ENCODE measurements at regions not wholly inside any gene's neighbourhood (a gene's known extent, or its start where the extent isn't known, plus 50 kb on each side); places are given as distances from the start of the nearest gene placed in this dataset.

DNA sequence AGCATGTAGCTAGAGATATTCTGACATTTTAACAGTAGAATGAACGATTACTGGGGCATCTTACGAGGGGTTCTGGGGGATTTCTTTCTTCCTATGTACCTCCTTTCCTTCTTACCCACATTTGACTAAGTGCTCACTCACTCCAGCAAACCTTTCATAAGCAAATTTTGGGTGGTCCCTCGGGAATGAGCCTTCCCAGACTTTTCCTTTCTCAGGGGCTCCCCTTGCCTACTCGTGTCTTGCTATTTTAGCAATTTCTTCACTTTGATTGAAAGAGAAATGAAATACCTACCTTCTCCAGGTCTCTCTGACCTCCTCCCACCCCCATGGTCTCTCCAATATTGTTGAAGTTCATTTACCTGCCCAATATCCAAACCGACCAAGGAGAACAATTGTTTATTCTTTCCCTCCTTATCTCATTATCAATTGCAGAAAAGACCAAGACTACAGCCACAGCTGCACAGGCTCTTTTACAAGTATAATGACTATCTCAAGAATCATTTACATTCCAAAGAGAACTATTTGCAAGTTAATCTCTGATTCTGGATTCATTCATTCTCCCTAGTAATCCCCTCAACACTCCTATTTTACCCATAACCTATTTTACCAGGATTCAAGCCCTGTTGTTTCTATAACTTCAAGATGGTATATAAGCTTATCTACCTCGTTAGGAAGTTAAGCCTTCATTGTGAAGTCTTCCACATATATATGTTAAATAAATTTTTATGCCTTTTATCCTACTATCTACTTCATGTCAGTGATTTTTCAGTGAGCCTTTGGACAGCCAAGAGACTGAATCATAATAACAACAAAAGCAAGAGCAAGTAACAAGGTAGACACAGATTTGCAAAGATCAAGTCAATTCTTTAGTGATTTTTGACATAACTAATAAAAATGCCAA is 480.6 kb downstream of the IPMK start:
- Histone ChIP-seq H3K36me3 (ENCODE audit: low read depth) (no peaks in the 10 kb centered on the region), H3K4me2 (ENCODE audit: unreplicated experiment) (no peak overlapping the region), H3K9me2 (ENCODE audit: insufficient read depth) (no peaks in the 10 kb centered on the region), H4K20me1 (ENCODE audit: insufficient read depth) (no peaks in the 10 kb centered on the region), H3K4me3 (no peak overlapping the region), H3K4me1 (ENCODE audit: insufficient read depth) (no peaks in the 10 kb centered on the region), H3K9ac (no peak overlapping the region), H3F3A (ENCODE audit: insufficient read depth) (no peaks in the 10 kb centered on the region), H3K27ac (no peak overlapping the region), H3K79me2 (ENCODE audit: insufficient read depth) (no peaks in the 10 kb centered on the region), H2AFZ (no peak overlapping the region), H3K27me3 (replicated peaks; ENCODE audit: insufficient read depth) (no peaks in the 10 kb centered on the region), H3K9me3 (ENCODE audit: low read depth) (no peaks in the 10 kb centered on the region)
- no peak for DNase-seq
- TF ChIP-seq EZH2phosphoT487 (IDR thresholded peaks at IDR 0.05; ENCODE audit: insufficient read depth, low read depth) (no peak), EZH2 (IDR thresholded peaks at IDR 0.05; ENCODE audit: insufficient read depth, poor library complexity, severe bottlenecking) (no peak)
- in situ Hi-C loops (cut with MboI): no loop called here
- 1 to 3% methylated on average over 6 of the region's 6 CpGs for WGBS, 2 experiments (ENCODE audit: low coverage in 1 of 2, low lambda C conversion rate in 2 of 2, missing lambda C conversion rate in 2 of 2)

DNA sequence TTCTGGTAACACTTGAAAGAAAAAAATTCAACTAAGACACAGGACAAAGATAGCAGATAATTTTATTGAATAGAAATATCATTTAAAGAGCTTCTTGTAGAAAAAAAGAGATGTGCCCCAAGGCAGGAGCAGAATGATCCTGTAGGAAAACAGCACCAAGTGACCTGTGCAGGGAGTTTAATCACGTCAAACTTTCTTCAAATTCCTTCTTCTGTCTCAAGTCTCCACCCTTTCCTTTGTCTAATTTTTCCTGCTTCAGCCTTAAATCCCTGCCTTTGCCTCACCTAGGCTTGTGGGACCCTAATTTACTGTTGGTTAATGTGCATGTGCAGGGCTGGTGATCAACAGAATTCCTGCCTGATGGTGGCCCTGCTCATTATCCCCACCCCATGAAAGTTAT is 481.4 kb downstream of the IPMK start:
- H2AFZ ChIP-seq: no peak overlapping the region
- WGBS, 2 experiments (ENCODE audit: low coverage in 1 of 2, low lambda C conversion rate in 2 of 2, missing lambda C conversion rate in 2 of 2): 0 to 6% methylated on average over 1 of the region's 1 CpG
- H3F3A ChIP-seq (ENCODE audit: insufficient read depth): no peaks in the 10 kb centered on the region
- no peak overlapping the region for H3K4me3 ChIP-seq
- H3K4me1 ChIP-seq (ENCODE audit: insufficient read depth): no peaks in the 10 kb centered on the region
- DNase-seq: no peak
- no peaks in the 10 kb centered on the region for H4K20me1 ChIP-seq (ENCODE audit: insufficient read depth)
- no peaks in the 10 kb centered on the region for H3K9me2 ChIP-seq (ENCODE audit: insufficient read depth)
- no peaks in the 10 kb centered on the region for H3K9me3 ChIP-seq (ENCODE audit: low read depth)
- no peak overlapping the region for H3K27ac ChIP-seq
- TF ChIP-seq EZH2phosphoT487 (IDR thresholded peaks at IDR 0.05; ENCODE audit: insufficient read depth, low read depth): no peak
- TF ChIP-seq EZH2 (IDR thresholded peaks at IDR 0.05; ENCODE audit: insufficient read depth, poor library complexity, severe bottlenecking): no peak
- H3K79me2 ChIP-seq (ENCODE audit: insufficient read depth): no peaks in the 10 kb centered on the region
- in situ Hi-C loops (cut with MboI): no loop called here
- no peak overlapping the region for H3K9ac ChIP-seq
- no peaks in the 10 kb centered on the region for H3K27me3 ChIP-seq (replicated peaks; ENCODE audit: insufficient read depth)
- no peaks in the 10 kb centered on the region for H3K36me3 ChIP-seq (ENCODE audit: low read depth)
- H3K4me2 ChIP-seq (ENCODE audit: unreplicated experiment): no peak overlapping the region

DNA sequence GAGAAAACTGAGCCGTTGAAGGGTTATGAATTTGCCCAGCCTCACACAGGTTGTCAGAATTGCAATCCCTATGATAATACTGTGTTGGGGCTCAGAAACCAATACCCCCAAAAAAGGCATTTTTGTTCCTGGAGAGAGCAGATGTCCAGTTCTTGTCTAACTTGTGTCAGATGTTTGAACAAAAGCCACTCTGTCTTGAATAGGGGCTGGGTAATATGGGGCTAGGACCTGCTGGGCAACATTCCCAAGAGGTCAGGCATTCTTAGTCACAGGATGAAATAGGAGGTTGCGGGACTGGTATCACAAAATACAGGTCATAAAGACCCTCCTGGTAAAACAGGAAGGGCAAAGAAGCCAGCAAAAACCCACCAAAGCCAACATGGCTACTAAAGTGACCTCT is 482.1 kb downstream of the IPMK start:
- Histone ChIP-seq H3K4me3 (no peak overlapping the region), H3K9ac (no peak overlapping the region), H3K4me2 (ENCODE audit: unreplicated experiment) (no peak overlapping the region), H3K79me2 (ENCODE audit: insufficient read depth) (no peaks in the 10 kb centered on the region), H3K9me3 (ENCODE audit: low read depth) (no peaks in the 10 kb centered on the region), H3K4me1 (ENCODE audit: insufficient read depth) (no peaks in the 10 kb centered on the region), H2AFZ (no peak overlapping the region), H3K36me3 (ENCODE audit: low read depth) (no peaks in the 10 kb centered on the region), H4K20me1 (ENCODE audit: insufficient read depth) (no peaks in the 10 kb centered on the region), H3F3A (ENCODE audit: insufficient read depth) (no peaks in the 10 kb centered on the region), H3K27ac (no peak overlapping the region), H3K27me3 (replicated peaks; ENCODE audit: insufficient read depth) (no peaks in the 10 kb centered on the region), H3K9me2 (ENCODE audit: insufficient read depth) (no peaks in the 10 kb centered on the region)
- WGBS, 2 experiments (ENCODE audit: low coverage in 1 of 2, low lambda C conversion rate in 2 of 2, missing lambda C conversion rate in 2 of 2): 17 to 31% methylated on average over 2 of the region's 2 CpGs
- in situ Hi-C loops (cut with MboI): no loop called here
- no peak for DNase-seq
- TF ChIP-seq EZH2phosphoT487 (IDR thresholded peaks at IDR 0.05; ENCODE audit: insufficient read depth, low read depth): no peak
- no peak for TF ChIP-seq EZH2 (IDR thresholded peaks at IDR 0.05; ENCODE audit: insufficient read depth, poor library complexity, severe bottlenecking)

- Histone ChIP-seq H3F3A (ENCODE audit: insufficient read depth) (no peaks in the 10 kb centered on the region), H3K79me2 (ENCODE audit: insufficient read depth) (no peaks in the 10 kb centered on the region), H3K27me3 (replicated peaks; ENCODE audit: insufficient read depth) (no peaks in the 10 kb centered on the region), H3K4me1 (ENCODE audit: insufficient read depth) (no peaks in the 10 kb centered on the region), H3K36me3 (ENCODE audit: low read depth) (no peaks in the 10 kb centered on the region), H3K4me3 (no peak overlapping the region), H2AFZ (no peak overlapping the region), H4K20me1 (ENCODE audit: insufficient read depth) (no peaks in the 10 kb centered on the region), H3K4me2 (ENCODE audit: unreplicated experiment) (no peak overlapping the region), H3K9ac (no peak overlapping the region), H3K27ac (no peak overlapping the region), H3K9me2 (ENCODE audit: insufficient read depth) (no peaks in the 10 kb centered on the region), H3K9me3 (ENCODE audit: low read depth) (no peaks in the 10 kb centered on the region)
- DNase-seq: no peak
- WGBS, 2 experiments (ENCODE audit: low coverage in 1 of 2, low lambda C conversion rate in 2 of 2, missing lambda C conversion rate in 2 of 2): 33 to 37% methylated on average over 3 of the region's 3 CpGs
- in situ Hi-C loops (cut with MboI): no loop called here
- TF ChIP-seq EZH2phosphoT487 (IDR thresholded peaks at IDR 0.05; ENCODE audit: insufficient read depth, low read depth) (no peak), EZH2 (IDR thresholded peaks at IDR 0.05; ENCODE audit: insufficient read depth, poor library complexity, severe bottlenecking) (no peak)
Measured at GRCh38 chr10:57785068-57785467, 482.6 kb downstream of the IPMK start.
